ENCODE measurements at regions not wholly inside any gene's neighbourhood (a gene's known extent, or its start where the extent isn't known, plus 50 kb on each side); places are given as distances from the start of the nearest gene placed in this dataset.

- CTCF ChIA-PET, result no interaction called here
- no peak overlapping the region for H3K4me2 ChIP-seq (ENCODE audit: low read length)
- no peak overlapping the region for H3K4me3 ChIP-seq (replicated peaks in 1 of 2; ENCODE audit: low read depth in 1 of 2, low read length in 2 of 2)
- no peak overlapping the region for H3K27ac ChIP-seq (ENCODE audit: low read depth, low read length)
- no TSS peak for BruUV-seq (replicated peaks)
- ATAC-seq (no peak), DNase-seq (ENCODE audit: low read depth, low spot score) (no peak)
- intact Hi-C loops (cut with micrococcal nuclease), result no loop called here
- RAD21 ChIA-PET (ENCODE audit: low non-redundant PET in 1 of 2, low total read pairs in 2 of 2, uncharacterized antibody in 2 of 2, unreplicated experiment in 2 of 2), result no interaction called here
- peaks cover 4 to 10% of the 10 kb centered on the region in 2 experiments; a peak in 2 of 4 replicates for H3K4me1 ChIP-seq (ENCODE audit: control insufficient read depth in 1 of 2, insufficient read depth in 2 of 2, low read length in 2 of 2)
- POLR2A ChIA-PET, result no interaction called here
- H3K36me3 ChIP-seq (ENCODE audit: control insufficient read depth in 1 of 2, insufficient read depth in 2 of 2, low read length in 2 of 2), result no peaks in the 10 kb centered on the region
- H3K9me2 ChIP-seq (ENCODE audit: insufficient read depth), result no peaks in the 10 kb centered on the region
- H3K9me3 ChIP-seq (ENCODE audit: control insufficient read depth in 1 of 2, insufficient read depth in 1 of 2, low read depth in 1 of 2, low read length in 2 of 2), result no peaks in the 10 kb centered on the region
- TF ChIP-seq ZBTB33 (IDR thresholded peaks at IDR 0.05; ENCODE audit: extremely low read depth, insufficient replicate concordance, low read length) (no peak), EZH2 (IDR thresholded peaks at IDR 0.05) (no peak), RAD21 (IDR thresholded peaks at IDR 0.05; ENCODE audit: low read depth) (no peak), SP1 (IDR thresholded peaks at IDR 0.05; ENCODE audit: low read depth) (no peak), CEBPB (IDR thresholded peaks at IDR 0.05; ENCODE audit: low read depth) (no peak), POLR2A (IDR thresholded peaks at IDR 0.05; ENCODE audit: borderline replicate concordance, extremely low read depth, insufficient read depth, insufficient read length) (no peak), ELF1 (IDR thresholded peaks at IDR 0.05; ENCODE audit: borderline replicate concordance, low read depth) (no peak), EZH2phosphoT487 (IDR thresholded peaks at IDR 0.05; ENCODE audit: borderline replicate concordance) (no peak), TCF7L2 (IDR thresholded peaks at IDR 0.05; ENCODE audit: borderline replicate concordance, extremely low read depth, insufficient read depth, insufficient read length) (no peak), FOSL1 (IDR thresholded peaks at IDR 0.05; ENCODE audit: low read depth) (no peak), CTCF (IDR thresholded peaks at IDR 0.05 in 2 of 3, conservative IDR thresholded peaks at IDR 0.05 in 1 of 3; ENCODE audit: borderline replicate concordance in 1 of 3, insufficient read depth in 1 of 3, low read depth in 2 of 3, low read length in 2 of 3) (no peak), EGR1 (IDR thresholded peaks at IDR 0.05; ENCODE audit: low read depth) (no peak)
- no peaks in the 10 kb centered on the region for H3K79me2 ChIP-seq (ENCODE audit: insufficient read depth, low read length)
- H2AFZ ChIP-seq (ENCODE audit: low read depth, low read length, poor library complexity, severe bottlenecking), result no peak overlapping the region
- no peaks in the 10 kb centered on the region for H4K20me1 ChIP-seq (ENCODE audit: insufficient read depth)
- H3K9ac ChIP-seq (ENCODE audit: low read length), result no peak overlapping the region
- H3K27me3 ChIP-seq (ENCODE audit: insufficient read depth, low read length), result no peaks in the 10 kb centered on the region
Measured at GRCh38 chr15:70179309-70179892, 81.7 kb upstream of the TLE3 start.
